BJ (cell line): ENCODE measurements at regions not wholly inside any gene's neighbourhood (a gene's known extent, or its start where the extent isn't known, plus 50 kb on each side); places are given as distances from the start of the nearest gene placed in this dataset.
"Not testable (repeated sequence)": the region's sequence is repeated elsewhere in the genome, so short reads cannot be mapped to it uniquely, and the experiment has no call there.

ENCODE experiments used
- CTCF ChIA-PET: fragments of 350-600 bp; formaldehyde crosslinking; extraction: SDS; loops from one replicate; lab custom pipeline; 2021; ENCODE audit warnings: antibody characterized with exemption, inconsistent platforms; lab: Yijun Ruan, JAX
- POLR2A ChIA-PET: fragments of 300-600 bp; sonication (Branson Sonifier 250); formaldehyde crosslinking; extraction: SDS; loops from one replicate; lab custom pipeline; 2021; ENCODE audit warnings: antibody characterized with exemption; lab: Charles Lee
- DNase-seq: peaks from one replicate; pipeline ENCODE4 v3.0.0-alpha.2; 2011; ENCODE audit warnings: low read depth
- H3K27me3 ChIP-seq: 2 replicates; pipeline ENCODE4 v1.6.0; 2011; ENCODE audit warnings: low read length; ENCODE audit not compliant: control insufficient read depth, insufficient read depth
- H3K36me3 ChIP-seq: 2 replicates; pipeline ENCODE4 v1.5.1; 2011; ENCODE audit warnings: low read length; ENCODE audit not compliant: control insufficient read depth, insufficient read depth
- H3K4me3 ChIP-seq: 2 replicates; pipeline ENCODE4 v1.5.1; 2011; ENCODE audit warnings: low read depth, mild to moderate bottlenecking, control low read depth, low read length
- CTCF ChIP-seq: IDR thresholded peaks from 2 replicates; pipeline ENCODE4 v1.5.1; 2011; ENCODE audit warnings: low read depth, mild to moderate bottlenecking, control low read depth, inconsistent platforms, low read length, moderate library complexity; ENCODE audit not compliant: insufficient read depth

- no peak for DNase-seq
- Histone ChIP-seq H3K27me3 (peaks cover 18% of the 10 kb centered on the region), H3K36me3 (no peaks in the 10 kb centered on the region), H3K4me3 (no peak overlapping the region)
- no peak for TF ChIP-seq CTCF
- ChIA-PET POLR2A (no interaction called here), CTCF (interaction anchor here (1.1 kb wide), 1 partner anchor 15 kb away, joined by 3 read pairs; no protein-coding TSS in a partner anchor)
These were observed 115.2 kb upstream of the NPAS2 start for GRCh38 chr2:100704711-100705110.

- DNase-seq, result no peak
- Histone ChIP-seq H3K4me3 (no peak overlapping the region), H3K36me3 (no peaks in the 10 kb centered on the region), H3K27me3 (peaks cover 13% of the 10 kb centered on the region)
- no peak for TF ChIP-seq CTCF
- ChIA-PET POLR2A (no interaction called here), CTCF (no interaction called here)
These were observed 112.7 kb upstream of the NPAS2 start for GRCh38 chr2:100707016-100707947.

- DNase-seq, result no peak
- no peaks in the 10 kb centered on the region for H3K36me3 ChIP-seq
- H3K4me3 ChIP-seq, result no peak overlapping the region
- H3K27me3 ChIP-seq, result peaks cover 13% of the 10 kb centered on the region
- CTCF ChIA-PET, result no interaction called here
- POLR2A ChIA-PET, result no interaction called here
- no peak for TF ChIP-seq CTCF
These were observed 111.6 kb upstream of the NPAS2 start for GRCh38 chr2:100708333-100708732.

- no peak for TF ChIP-seq CTCF
- no peak for DNase-seq
- peaks cover 4% of the 10 kb centered on the region for H3K27me3 ChIP-seq
- ChIA-PET POLR2A (no interaction called here), CTCF (no interaction called here)
- no peak overlapping the region for H3K4me3 ChIP-seq
- H3K36me3 ChIP-seq, result no peaks in the 10 kb centered on the region
These were observed 106.8 kb upstream of the NPAS2 start for GRCh38 chr2:100713106-100713505.

- H3K27me3 ChIP-seq, CTCF ChIA-PET, POLR2A ChIA-PET, H3K36me3 ChIP-seq, H3K4me3 ChIP-seq, DNase-seq: not testable (repeated sequence)
These were observed 105.4 kb upstream of the NPAS2 start for GRCh38 chr2:100714396-100715010.

GRCh38 chr2:100715861-100716260 is 104.1 kb upstream of the NPAS2 start:
- POLR2A ChIA-PET, H3K27me3 ChIP-seq, DNase-seq, H3K4me3 ChIP-seq, H3K36me3 ChIP-seq, CTCF ChIA-PET: not testable (repeated sequence)
